ENCODE measurements at regions not wholly inside any gene's neighbourhood (a gene's known extent, or its start where the extent isn't known, plus 50 kb on each side); places are given as distances from the start of the nearest gene placed in this dataset.

GRCh38 chr6:125451750-125452149, 150.0 kb upstream of the HDDC2 start:
- Mint-ChIP-seq H3K36me3 (ENCODE audit: low read depth) (peaks cover 40% of the 10 kb centered on the region), H3K4me1 (peaks cover 2% of the 10 kb centered on the region), H3K9me3 (peaks cover 66% of the 10 kb centered on the region), H3K4me3 (no peak overlapping the region), H3K27me3 (ENCODE audit: insufficient read depth, low read depth, poor library complexity) (no peaks in the 10 kb centered on the region), H3K27ac (no peak overlapping the region)
- Histone ChIP-seq H3K27ac (ENCODE audit: low read depth) (no peak overlapping the region), H3K4me1 (ENCODE audit: insufficient read depth) (no peaks in the 10 kb centered on the region), H3K27me3 (ENCODE audit: insufficient read depth) (no peaks in the 10 kb centered on the region), H3K79me2 (replicated peaks; ENCODE audit: insufficient read depth) (no peaks in the 10 kb centered on the region), H4K20me1 (replicated peaks; ENCODE audit: insufficient read depth) (no peaks in the 10 kb centered on the region), H3K4me3 (no peak overlapping the region), H3K9me2 (ENCODE audit: insufficient read depth) (no peaks in the 10 kb centered on the region), H3K4me2 (no peak overlapping the region), H3F3A (replicated peaks; ENCODE audit: low read depth) (no peaks in the 10 kb centered on the region), H2AFZ (no peak overlapping the region), H3K36me3 (ENCODE audit: insufficient read depth) (peaks cover 8% of the 10 kb centered on the region)
- TF ChIP-seq CREB1 (CRISPR knock-in tag; IDR thresholded peaks at IDR 0.05; ENCODE audit: low read depth) (no peak), POLR2AphosphoS5 (IDR thresholded peaks at IDR 0.05; ENCODE audit: low read depth) (no peak), ZNF331 (CRISPR knock-in tag; IDR thresholded peaks at IDR 0.05; ENCODE audit: low read depth) (no peak), CTCF (conservative IDR thresholded peaks at IDR 0.05; ENCODE audit: low read depth in 2 of 2) (no peak), EZH2 (IDR thresholded peaks at IDR 0.05; ENCODE audit: low read depth, unreplicated experiment) (no peak), JUNB (IDR thresholded peaks at IDR 0.05; ENCODE audit: unreplicated experiment) (no peak), ZNF114 (CRISPR knock-in tag; IDR thresholded peaks at IDR 0.05) (no peak), STAT1 (IDR thresholded peaks at IDR 0.05; ENCODE audit: unreplicated experiment) (no peak), ETS1 (IDR thresholded peaks at IDR 0.05) (no peak), REST (IDR thresholded peaks at IDR 0.05; ENCODE audit: unreplicated experiment) (no peak), EZH2phosphoT487 (IDR thresholded peaks at IDR 0.05; ENCODE audit: unreplicated experiment) (no peak)
- no peak for DNase-seq (ENCODE audit: low spot score)
- no peak for ATAC-seq

Data from GM23338 (cell line).